ENCODE measurements at regions not wholly inside any gene's neighbourhood (a gene's known extent, or its start where the extent isn't known, plus 50 kb on each side); places are given as distances from the start of the nearest gene placed in this dataset.
A peak's percentile ranks its signal among the peaks of the same experiment; 100 is the strongest.

GRCh38 chr4:106587558-106587957, 219.0 kb upstream of the GIMD1 start:
- Histone ChIP-seq H3K27me3 (ENCODE audit: insufficient read depth, low read length) (no peaks in the 10 kb centered on the region), H3K36me3 (ENCODE audit: insufficient read depth, low read length) (no peaks in the 10 kb centered on the region), H3K9me3 (ENCODE audit: insufficient read depth, low read depth, low read length) (no peaks in the 10 kb centered on the region), H3K27ac (ENCODE audit: low read depth, low read length) (peak overlapping the region; percentile 70), H2AFZ (ENCODE audit: low read depth, low read length) (peak overlapping the region; percentile 54), H3K79me2 (ENCODE audit: insufficient read depth, low read length) (no peaks in the 10 kb centered on the region), H3K4me1 (ENCODE audit: insufficient read depth, low read length) (peaks cover 30% of the 10 kb centered on the region), H4K20me1 (ENCODE audit: insufficient read depth, low read length) (no peaks in the 10 kb centered on the region), H3K4me2 (ENCODE audit: low read length) (peak overlapping the region; percentile 54), H3K9ac (ENCODE audit: low read length) (no peak overlapping the region), H3K4me3 (ENCODE audit: insufficient read depth, low read depth, low read length) (no peak overlapping the region)
- FAIRE-seq (peak; percentile 91), DNase-seq (ENCODE audit: low read depth) (peak; percentile 83)
- TF ChIP-seq EZH2 (IDR thresholded peaks at IDR 0.05; ENCODE audit: insufficient read depth, low read length), result no peak
- TF ChIP-seq, protein P1, sequence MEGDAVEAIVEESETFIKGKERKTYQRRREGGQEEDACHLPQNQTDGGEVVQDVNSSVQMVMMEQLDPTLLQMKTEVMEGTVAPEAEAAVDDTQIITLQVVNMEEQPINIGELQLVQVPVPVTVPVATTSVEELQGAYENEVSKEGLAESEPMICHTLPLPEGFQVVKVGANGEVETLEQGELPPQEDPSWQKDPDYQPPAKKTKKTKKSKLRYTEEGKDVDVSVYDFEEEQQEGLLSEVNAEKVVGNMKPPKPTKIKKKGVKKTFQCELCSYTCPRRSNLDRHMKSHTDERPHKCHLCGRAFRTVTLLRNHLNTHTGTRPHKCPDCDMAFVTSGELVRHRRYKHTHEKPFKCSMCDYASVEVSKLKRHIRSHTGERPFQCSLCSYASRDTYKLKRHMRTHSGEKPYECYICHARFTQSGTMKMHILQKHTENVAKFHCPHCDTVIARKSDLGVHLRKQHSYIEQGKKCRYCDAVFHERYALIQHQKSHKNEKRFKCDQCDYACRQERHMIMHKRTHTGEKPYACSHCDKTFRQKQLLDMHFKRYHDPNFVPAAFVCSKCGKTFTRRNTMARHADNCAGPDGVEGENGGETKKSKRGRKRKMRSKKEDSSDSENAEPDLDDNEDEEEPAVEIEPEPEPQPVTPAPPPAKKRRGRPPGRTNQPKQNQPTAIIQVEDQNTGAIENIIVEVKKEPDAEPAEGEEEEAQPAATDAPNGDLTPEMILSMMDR (IDR thresholded peaks at IDR 0.05; ENCODE audit: insufficient read depth, low read depth, low read length), result no peak
- Mint-ChIP-seq H3K9me3 (ENCODE audit: unreplicated experiment) (no peaks in the 10 kb centered on the region), H3K36me3 (ENCODE audit: low read depth, unreplicated experiment) (no peaks in the 10 kb centered on the region), H3K27ac (ENCODE audit: unreplicated experiment) (no peak overlapping the region), H3K27me3 (ENCODE audit: low read depth, unreplicated experiment) (no peaks in the 10 kb centered on the region), H3K4me3 (ENCODE audit: unreplicated experiment) (no peak overlapping the region), H3K4me1 (ENCODE audit: low read depth, unreplicated experiment) (peaks cover 25% of the 10 kb centered on the region)

DNA sequence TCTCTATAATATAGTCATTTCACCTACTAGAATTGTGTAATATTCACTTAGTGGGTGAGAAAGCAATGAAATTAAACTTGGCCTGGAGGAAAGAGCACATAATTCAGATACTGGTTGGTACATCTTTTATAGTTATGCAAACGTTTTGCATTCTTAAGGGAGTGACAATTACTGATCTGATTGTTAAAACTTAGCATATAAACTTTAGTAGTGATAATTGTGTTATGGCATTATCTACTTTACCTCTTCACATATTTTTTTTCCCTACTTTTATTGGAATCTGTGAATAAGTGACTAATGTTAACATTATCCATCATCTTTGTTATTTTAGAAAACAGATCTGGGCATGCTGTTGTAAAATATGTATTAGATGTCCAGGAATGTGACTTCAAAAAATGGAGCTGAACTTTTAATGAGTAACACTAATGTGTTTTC, 217.4 kb upstream of the GIMD1 start:
- Histone ChIP-seq H3K27ac (ENCODE audit: low read depth, low read length) (peak overlapping the region; percentile 51), H3K27me3 (ENCODE audit: insufficient read depth, low read length) (no peaks in the 10 kb centered on the region), H3K36me3 (ENCODE audit: insufficient read depth, low read length) (no peaks in the 10 kb centered on the region), H2AFZ (ENCODE audit: low read depth, low read length) (no peak overlapping the region), H3K9me3 (ENCODE audit: insufficient read depth, low read depth, low read length) (no peaks in the 10 kb centered on the region), H4K20me1 (ENCODE audit: insufficient read depth, low read length) (no peaks in the 10 kb centered on the region), H3K4me3 (ENCODE audit: insufficient read depth, low read depth, low read length) (no peak overlapping the region), H3K4me1 (ENCODE audit: insufficient read depth, low read length) (peaks cover 30% of the 10 kb centered on the region), H3K79me2 (ENCODE audit: insufficient read depth, low read length) (no peaks in the 10 kb centered on the region), H3K9ac (ENCODE audit: low read length) (no peak overlapping the region), H3K4me2 (ENCODE audit: low read length) (peak overlapping the region; percentile 13)
- no peak overlapping the region for H3K4me3 Mint-ChIP-seq (ENCODE audit: unreplicated experiment)
- DNase-seq (ENCODE audit: low read depth) (no peak), FAIRE-seq (peak; percentile 50)
- H3K4me1 Mint-ChIP-seq (ENCODE audit: low read depth, unreplicated experiment), result peaks cover 25% of the 10 kb centered on the region
- H3K36me3 Mint-ChIP-seq (ENCODE audit: low read depth, unreplicated experiment), result no peaks in the 10 kb centered on the region
- no peak overlapping the region for H3K27ac Mint-ChIP-seq (ENCODE audit: unreplicated experiment)
- H3K9me3 Mint-ChIP-seq (ENCODE audit: unreplicated experiment), result no peaks in the 10 kb centered on the region
- H3K27me3 Mint-ChIP-seq (ENCODE audit: low read depth, unreplicated experiment), result no peaks in the 10 kb centered on the region
- no peak for TF ChIP-seq EZH2 (IDR thresholded peaks at IDR 0.05; ENCODE audit: insufficient read depth, low read length)
- TF ChIP-seq, protein P1 (IDR thresholded peaks at IDR 0.05; ENCODE audit: insufficient read depth, low read depth, low read length), result no peak

DNA sequence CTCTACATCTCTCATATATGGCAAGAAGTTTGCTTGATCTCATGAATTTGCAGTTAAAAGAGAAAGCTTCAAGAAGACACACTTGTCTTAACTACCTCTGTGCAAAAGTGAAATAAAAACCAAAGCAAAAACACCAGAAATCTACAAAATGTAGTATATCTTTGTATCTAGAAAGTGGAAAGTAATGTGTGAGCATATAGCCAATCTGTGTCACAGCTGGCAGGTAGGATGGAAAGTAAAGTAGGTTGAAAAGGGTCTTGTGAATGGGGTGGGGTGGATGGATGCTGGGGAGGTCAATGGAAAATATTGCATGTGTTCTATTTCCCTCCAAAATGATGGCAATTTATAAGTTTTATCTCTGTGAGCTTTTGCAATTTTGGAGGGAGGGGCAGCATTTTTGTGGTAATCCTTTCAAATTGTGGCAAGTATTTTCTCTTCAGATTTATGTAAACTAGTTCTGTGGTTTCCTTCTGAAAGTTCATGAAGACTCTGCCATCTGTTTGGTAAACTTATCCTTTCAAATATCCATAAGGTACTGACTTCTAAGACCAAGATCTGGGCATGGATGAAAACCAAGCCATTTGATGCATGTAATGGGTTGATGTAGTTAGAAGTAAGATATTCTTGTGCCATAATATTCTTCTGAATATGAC, 215.9 kb upstream of the GIMD1 start:
- H3K4me3 ChIP-seq (ENCODE audit: insufficient read depth, low read depth, low read length), result peak overlapping the region; percentile 31
- H3K4me3 Mint-ChIP-seq (ENCODE audit: unreplicated experiment), result no peak overlapping the region
- peaks cover 25% of the 10 kb centered on the region for H3K4me1 Mint-ChIP-seq (ENCODE audit: low read depth, unreplicated experiment)
- TF ChIP-seq, protein P1 (IDR thresholded peaks at IDR 0.05; ENCODE audit: insufficient read depth, low read depth, low read length), result no peak
- no peak for TF ChIP-seq EZH2 (IDR thresholded peaks at IDR 0.05; ENCODE audit: insufficient read depth, low read length)
- no peaks in the 10 kb centered on the region for H3K79me2 ChIP-seq (ENCODE audit: insufficient read depth, low read length)
- H3K4me1 ChIP-seq (ENCODE audit: insufficient read depth, low read length), result peaks cover 30% of the 10 kb centered on the region
- no peaks in the 10 kb centered on the region for H3K9me3 Mint-ChIP-seq (ENCODE audit: unreplicated experiment)
- H3K36me3 ChIP-seq (ENCODE audit: insufficient read depth, low read length), result no peaks in the 10 kb centered on the region
- no peak overlapping the region for H2AFZ ChIP-seq (ENCODE audit: low read depth, low read length)
- H3K27ac ChIP-seq (ENCODE audit: low read depth, low read length), result peak overlapping the region; percentile 95
- FAIRE-seq (no peak), DNase-seq (ENCODE audit: low read depth) (peak; percentile 73)
- H3K27me3 ChIP-seq (ENCODE audit: insufficient read depth, low read length), result no peaks in the 10 kb centered on the region
- peak overlapping the region; percentile 63 for H3K27ac Mint-ChIP-seq (ENCODE audit: unreplicated experiment)
- H3K27me3 Mint-ChIP-seq (ENCODE audit: low read depth, unreplicated experiment), result no peaks in the 10 kb centered on the region
- H3K9ac ChIP-seq (ENCODE audit: low read length), result peak overlapping the region; percentile 68
- H3K36me3 Mint-ChIP-seq (ENCODE audit: low read depth, unreplicated experiment), result no peaks in the 10 kb centered on the region
- no peaks in the 10 kb centered on the region for H3K9me3 ChIP-seq (ENCODE audit: insufficient read depth, low read depth, low read length)
- H3K4me2 ChIP-seq (ENCODE audit: low read length), result peak overlapping the region; percentile 53
- H4K20me1 ChIP-seq (ENCODE audit: insufficient read depth, low read length), result no peaks in the 10 kb centered on the region

All from astrocyte (in vitro differentiated cells and primary cell).